D721Med (cell line): ENCODE measurements at regions not wholly inside any gene's neighbourhood (a gene's known extent, or its start where the extent isn't known, plus 50 kb on each side); places are given as distances from the start of the nearest gene placed in this dataset.

Experiments used
- DNase-seq: peaks from one replicate; pipeline ENCODE4 v3.0.0; 2011; ENCODE audit warnings: low spot score; ENCODE audit not compliant: insufficient read length
- FAIRE-seq: peaks from 2 replicates; lab custom pipeline; 2011; peaks lifted over from hg19 to GRCh38; lab: Jason Lieb, UNC
- TF ChIP-seq, protein P1 (sequence below): IDR thresholded peaks from 2 replicates; pipeline ENCODE4 v1.5.1; 2012; ENCODE audit warnings: mild to moderate bottlenecking, control low read depth; ENCODE audit not compliant: insufficient read depth; ENCODE audit errors: missing control alignments

DNA sequence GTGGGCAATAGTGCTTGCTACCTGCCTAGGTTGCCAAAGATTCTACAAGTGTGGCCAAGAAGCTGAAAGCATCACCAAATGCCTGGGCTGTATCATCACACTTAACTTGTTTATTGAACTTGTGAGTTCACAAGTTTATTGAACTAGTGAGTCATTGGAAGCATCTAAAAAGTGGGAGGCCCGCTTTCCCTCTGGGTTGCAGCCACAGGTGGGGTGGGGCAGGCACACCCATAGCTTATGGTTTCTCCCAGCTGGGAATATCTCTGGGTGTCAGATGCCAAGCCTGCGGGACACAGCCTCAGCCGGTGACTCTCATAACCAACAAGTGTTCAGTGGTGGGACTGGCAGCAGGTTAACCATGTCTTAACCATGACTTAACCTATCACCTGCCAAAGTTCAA is 145.9 kb upstream of the FAM13C start:
- FAIRE-seq: no peak
- no peak for DNase-seq
- TF ChIP-seq, protein P1, sequence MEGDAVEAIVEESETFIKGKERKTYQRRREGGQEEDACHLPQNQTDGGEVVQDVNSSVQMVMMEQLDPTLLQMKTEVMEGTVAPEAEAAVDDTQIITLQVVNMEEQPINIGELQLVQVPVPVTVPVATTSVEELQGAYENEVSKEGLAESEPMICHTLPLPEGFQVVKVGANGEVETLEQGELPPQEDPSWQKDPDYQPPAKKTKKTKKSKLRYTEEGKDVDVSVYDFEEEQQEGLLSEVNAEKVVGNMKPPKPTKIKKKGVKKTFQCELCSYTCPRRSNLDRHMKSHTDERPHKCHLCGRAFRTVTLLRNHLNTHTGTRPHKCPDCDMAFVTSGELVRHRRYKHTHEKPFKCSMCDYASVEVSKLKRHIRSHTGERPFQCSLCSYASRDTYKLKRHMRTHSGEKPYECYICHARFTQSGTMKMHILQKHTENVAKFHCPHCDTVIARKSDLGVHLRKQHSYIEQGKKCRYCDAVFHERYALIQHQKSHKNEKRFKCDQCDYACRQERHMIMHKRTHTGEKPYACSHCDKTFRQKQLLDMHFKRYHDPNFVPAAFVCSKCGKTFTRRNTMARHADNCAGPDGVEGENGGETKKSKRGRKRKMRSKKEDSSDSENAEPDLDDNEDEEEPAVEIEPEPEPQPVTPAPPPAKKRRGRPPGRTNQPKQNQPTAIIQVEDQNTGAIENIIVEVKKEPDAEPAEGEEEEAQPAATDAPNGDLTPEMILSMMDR: no peak

DNA sequence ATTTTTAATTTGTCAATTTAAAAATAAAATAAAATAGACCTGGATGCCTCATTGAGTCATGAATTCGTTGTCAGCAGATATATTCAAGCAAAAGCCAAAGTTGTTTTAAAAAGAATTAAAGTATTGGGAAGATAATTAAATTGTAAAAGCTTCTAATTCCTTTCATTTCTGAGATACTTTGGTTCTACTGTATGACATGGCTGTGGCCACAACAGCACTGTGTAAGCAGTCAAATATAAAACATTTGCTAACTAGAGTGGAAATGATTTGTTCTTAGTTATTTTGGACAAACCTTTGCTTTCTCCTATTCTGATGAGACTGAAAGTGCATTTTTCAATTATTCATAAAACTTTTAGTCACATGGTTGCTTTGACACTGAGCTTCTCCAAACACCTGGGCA is 143.6 kb upstream of the FAM13C start:
- TF ChIP-seq, protein P1: no peak
- no peak for DNase-seq
- no peak for FAIRE-seq

DNA sequence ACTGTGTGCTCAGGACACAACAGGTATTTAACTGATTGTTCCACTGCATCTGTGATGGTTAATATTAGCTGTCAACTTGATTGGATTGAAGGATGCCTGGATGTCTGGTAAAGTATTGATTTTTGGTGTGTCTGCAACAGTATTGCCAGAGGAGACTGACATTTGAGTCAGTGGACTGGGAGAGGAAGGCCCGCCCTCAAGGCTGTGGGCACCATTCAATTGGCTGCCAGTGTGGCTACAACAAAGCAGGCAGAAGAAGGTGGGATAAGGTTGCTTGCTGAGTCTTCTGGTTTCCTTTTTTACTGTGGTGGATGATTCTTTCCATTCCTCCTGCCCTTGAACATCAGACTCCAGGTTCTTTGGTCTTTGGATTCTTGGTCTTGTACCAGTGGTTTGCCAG is 137.1 kb upstream of the FAM13C start:
- TF ChIP-seq, protein P1: no peak
- DNase-seq: no peak
- FAIRE-seq: no peak

DNA sequence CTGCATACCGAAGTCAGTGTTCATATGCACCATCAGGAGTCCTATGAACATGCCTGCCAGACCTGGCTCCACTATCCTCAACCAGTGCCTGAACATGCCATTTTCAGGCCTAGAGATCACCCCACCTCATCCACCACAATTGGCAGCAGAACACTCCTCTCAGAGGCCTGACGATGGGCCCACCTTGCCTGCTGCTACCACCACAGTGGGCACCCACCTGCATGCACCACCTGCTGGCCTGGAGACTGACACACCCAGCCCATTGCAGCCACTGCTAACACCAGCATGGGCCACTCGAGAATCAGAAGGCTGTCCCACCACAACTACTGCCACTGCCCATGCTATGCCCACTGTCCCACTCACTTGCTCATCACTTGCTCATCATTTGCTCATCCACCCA is 130.7 kb upstream of the FAM13C start:
- no peak for FAIRE-seq

DNA sequence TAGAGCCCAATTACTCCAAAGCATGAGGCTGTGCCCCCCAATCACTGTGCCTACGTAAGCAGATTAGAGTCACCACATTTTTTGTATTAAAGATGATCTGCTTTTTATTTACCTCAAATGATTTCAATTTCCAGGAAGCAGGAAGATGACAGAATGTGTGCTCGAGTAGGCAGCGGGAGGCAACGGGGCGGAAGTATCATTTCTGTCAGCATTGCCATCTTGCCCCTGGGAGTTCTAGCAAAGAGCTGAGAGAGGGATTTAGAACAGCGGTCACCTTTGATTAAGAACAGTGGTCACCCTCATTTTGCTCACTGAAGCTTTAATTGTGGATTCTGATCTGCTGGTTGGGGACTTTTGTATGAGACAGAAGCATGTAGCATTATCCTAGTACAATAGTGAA is 117.1 kb upstream of the FAM13C start:
- TF ChIP-seq, protein P1: no peak
- DNase-seq (no peak), FAIRE-seq (no peak)

More for the DNA sequence above, 130.7 kb upstream of the FAM13C start:
- DNase-seq: no peak
- TF ChIP-seq, protein P1: no peak

DNA sequence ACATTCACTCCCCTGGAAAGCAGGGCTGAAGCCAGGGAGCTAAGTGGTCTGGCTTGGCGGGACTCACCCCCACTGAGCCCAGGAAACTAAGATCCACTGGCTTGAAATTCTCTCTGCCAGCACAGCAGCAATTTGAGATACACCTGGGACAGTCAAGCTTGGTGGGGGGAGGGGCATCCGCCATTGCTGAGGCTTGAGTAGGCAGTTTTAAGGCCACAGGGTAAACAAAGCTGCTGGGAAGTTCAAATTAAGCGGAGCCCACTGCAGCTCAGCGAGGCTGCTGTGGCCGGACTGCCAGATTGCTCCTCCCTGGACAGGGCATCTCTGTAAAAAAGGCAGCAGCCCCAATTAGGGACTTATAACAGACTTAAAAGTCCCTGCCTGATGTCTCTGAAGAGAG is 108.2 kb upstream of the FAM13C start:
- no peak for FAIRE-seq
- TF ChIP-seq, protein P1: no peak
- no peak for DNase-seq

DNA sequence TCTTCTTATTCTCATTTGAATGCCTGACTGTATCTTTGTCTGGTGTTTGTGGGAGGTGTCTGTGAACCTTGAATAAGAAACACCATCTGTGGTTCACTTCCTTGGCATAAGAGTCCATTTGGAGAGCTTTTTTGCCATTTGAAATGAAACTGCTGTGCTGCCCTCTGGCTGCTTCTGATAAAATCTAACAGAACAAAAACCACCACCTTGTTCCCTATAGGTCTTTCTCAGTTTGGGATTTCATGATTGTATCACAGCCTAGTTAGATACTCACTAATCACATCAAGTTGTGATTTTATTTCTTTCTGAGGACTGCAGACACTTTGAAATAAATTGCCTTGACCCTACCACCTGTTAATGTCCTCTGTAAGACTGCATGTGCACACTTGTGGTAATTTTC is 102.7 kb upstream of the FAM13C start:
- FAIRE-seq (no peak), DNase-seq (no peak)
- TF ChIP-seq, protein P1: peak; percentile 27
